Kidney epithelial cell (primary cell): ENCODE measurements at regions not wholly inside any gene's neighbourhood (a gene's known extent, or its start where the extent isn't known, plus 50 kb on each side); places are given as distances from the start of the nearest gene placed in this dataset.

Experiments
- DNase-seq: peaks from one replicate; pipeline ENCODE4 v3.0.0-alpha.2; 2010; ENCODE audit warnings: low read depth
- H3K27me3 ChIP-seq: 2 replicates; pipeline ENCODE4 v1.6.0; 2011; ENCODE audit warnings: low read length; ENCODE audit not compliant: control insufficient read depth, insufficient read depth
- H3K36me3 ChIP-seq: 2 replicates; pipeline ENCODE4 v1.5.1; 2011; ENCODE audit warnings: low read length; ENCODE audit not compliant: control insufficient read depth, insufficient read depth
- H3K4me3 ChIP-seq: 2 replicates; pipeline ENCODE4 v1.5.1; 2011; ENCODE audit warnings: low read depth, mild to moderate bottlenecking, control low read depth, low read length
- CTCF ChIP-seq: IDR thresholded peaks from 2 replicates; pipeline ENCODE4 v1.5.1; 2011; ENCODE audit warnings: mild to moderate bottlenecking, moderate library complexity, low read length, control low read depth, inconsistent platforms; ENCODE audit not compliant: insufficient read depth, poor library complexity, severe bottlenecking

DNA sequence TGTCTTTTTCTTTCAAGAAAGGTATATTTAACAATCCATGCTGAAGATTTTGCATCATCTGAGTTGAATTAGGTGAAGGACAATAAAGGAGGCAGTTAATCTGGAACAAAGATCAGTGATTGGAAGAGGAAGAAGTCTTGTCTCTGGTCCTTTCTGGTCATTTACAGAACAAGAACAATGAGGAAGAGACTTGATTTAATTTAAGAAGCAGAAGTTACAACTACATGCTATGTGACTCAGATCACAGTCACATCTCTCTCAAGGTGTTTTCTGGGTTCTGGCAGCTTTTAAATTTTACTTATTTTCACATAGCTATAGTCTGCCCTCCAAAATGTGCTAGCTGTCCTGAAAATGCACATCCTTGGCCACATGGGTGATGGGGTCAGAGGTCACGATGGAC, 53.5 kb upstream of the DEK start:
- no peak for DNase-seq

GRCh38 chr6:18314317-18314997, 50.1 kb upstream of the DEK start:
- Histone ChIP-seq H3K36me3 (no peaks in the 10 kb centered on the region), H3K4me3 (no peak overlapping the region), H3K27me3 (no peaks in the 10 kb centered on the region)
- DNase-seq, result no peak
- no peak for TF ChIP-seq CTCF

More for the DNA sequence above, 53.5 kb upstream of the DEK start:
- TF ChIP-seq CTCF, result no peak
- no peaks in the 10 kb centered on the region for H3K36me3 ChIP-seq
- H3K4me3 ChIP-seq, result no peak overlapping the region
- H3K27me3 ChIP-seq, result no peaks in the 10 kb centered on the region
